CD14-positive monocyte (primary cell): ENCODE measurements at regions not wholly inside any gene's neighbourhood (a gene's known extent, or its start where the extent isn't known, plus 50 kb on each side); places are given as distances from the start of the nearest gene placed in this dataset.

ENCODE experiments used
- DNase-seq, 3 donors: peaks; one replicate each; pipeline ENCODE4 v3.0.0-alpha.2; 2011 to 2022
- H2AFZ ChIP-seq: 2 replicates; pipeline ENCODE4 v1.6.0; 2012; ENCODE audit warnings: mild to moderate bottlenecking, low read depth, low read length, inconsistent platforms; ENCODE audit not compliant: insufficient read depth, poor library complexity, severe bottlenecking
- H3K27ac ChIP-seq, 2 donors: 1 replicate in 1 of 2; 2 replicates in 1 of 2; pipeline ENCODE4 v1.5.1; 2012 to 2013; ENCODE audit warnings: low read length in 2 of 2, control low read depth in 1 of 2, inconsistent platforms in 1 of 2, low read depth in 1 of 2, mild to moderate bottlenecking in 1 of 2
- H3K27me3 ChIP-seq, 2 donors: one replicate each; pipeline versions ENCODE4 v1.6.0 to v1.6.1; 2011 to 2013; ENCODE audit warnings: low read length in 2 of 2; ENCODE audit not compliant: control insufficient read depth in 2 of 2, insufficient read depth in 2 of 2
- H3K36me3 ChIP-seq, 2 donors: replicated peaks in 1 of 2; 1 replicate in 1 of 2; 2 replicates in 1 of 2; pipeline versions ENCODE4 v1.5.1 to v1.6.1; 2012 to 2013; ENCODE audit warnings: low read length in 2 of 2, control low read depth in 1 of 2, inconsistent platforms in 1 of 2, mild to moderate bottlenecking in 1 of 2; ENCODE audit not compliant: insufficient read depth in 2 of 2, control insufficient read depth in 1 of 2
- H3K4me1 ChIP-seq, 2 donors: 1 replicate in 1 of 2; 2 replicates in 1 of 2; pipeline versions ENCODE4 v1.5.1 to v1.6.1; 2012 to 2013; ENCODE audit warnings: low read length in 2 of 2, control low read depth in 1 of 2, inconsistent platforms in 1 of 2, mild to moderate bottlenecking in 1 of 2, moderate library complexity in 1 of 2; ENCODE audit not compliant: insufficient read depth in 2 of 2, control insufficient read depth in 1 of 2
- H3K4me2 ChIP-seq: replicated peaks from 2 replicates; pipeline ENCODE3; 2012; ENCODE audit warnings: low read length, moderate library complexity, mild to moderate bottlenecking; ENCODE audit not compliant: poor library complexity, severe bottlenecking; ENCODE audit errors: extremely low read depth
- H3K4me3 ChIP-seq, 3 experiments: fragments of 200-600 bp in 1 of 3; sonication (generic) in 1 of 3; replicated peaks in 1 of 3; 1 replicate in 2 of 3; 2 replicates in 1 of 3; pipeline ENCODE4 v1.5.1; 2011 to 2013; ENCODE audit warnings: low read length in 3 of 3, mild to moderate bottlenecking in 3 of 3, control low read depth in 2 of 3, low read depth in 2 of 3, inconsistent platforms in 1 of 3, moderate library complexity in 1 of 3
- H3K79me2 ChIP-seq: 2 replicates; pipeline ENCODE4 v1.6.0; 2012; ENCODE audit warnings: mild to moderate bottlenecking, control low read depth, inconsistent platforms, low read length, moderate library complexity; ENCODE audit not compliant: insufficient read depth
- H3K9ac ChIP-seq: 2 replicates; pipeline ENCODE4 v1.6.0; 2017; ENCODE audit warnings: low read length, mild to moderate bottlenecking; ENCODE audit not compliant: insufficient read depth, poor library complexity, severe bottlenecking
- H3K9me3 ChIP-seq, 2 donors: replicated peaks in 1 of 2; 1 replicate in 1 of 2; 2 replicates in 1 of 2; pipeline versions ENCODE4 v1.5.1 to v1.6.1; 2012 to 2013; ENCODE audit warnings: low read length in 2 of 2, control low read depth in 1 of 2; ENCODE audit not compliant: control insufficient read depth in 1 of 2, insufficient read depth in 1 of 2
- H4K20me1 ChIP-seq: 2 replicates; pipeline ENCODE4 v1.6.0; 2012; ENCODE audit warnings: mild to moderate bottlenecking, low read length, control low read depth, moderate library complexity; ENCODE audit not compliant: insufficient read depth
- H3K27ac Mint-ChIP-seq, 7 donors: one replicate each; pipeline ENCODE4 v1.8.0; 2020; ENCODE audit warnings: mild to moderate bottlenecking in 7 of 7, mixed read lengths in 7 of 7, moderate library complexity in 6 of 7, inconsistent platforms in 2 of 7
- H3K27me3 Mint-ChIP-seq, 3 donors: one replicate each; pipeline ENCODE4 v1.8.0; 2021 to 2022; ENCODE audit warnings: low read depth in 3 of 3, mild to moderate bottlenecking in 3 of 3, mixed read lengths in 3 of 3, moderate library complexity in 3 of 3, inconsistent platforms in 1 of 3
- H3K36me3 Mint-ChIP-seq, 2 donors: one replicate each; pipeline ENCODE4 v1.8.0; 2020; ENCODE audit warnings: mixed read lengths in 2 of 2, inconsistent platforms in 1 of 2, mild to moderate bottlenecking in 1 of 2
- H3K4me1 Mint-ChIP-seq: one replicate; pipeline ENCODE4 v1.8.0; 2020; ENCODE audit warnings: mild to moderate bottlenecking, mixed read lengths
- H3K4me3 Mint-ChIP-seq, 2 donors: one replicate each; pipeline ENCODE4 v1.8.0; 2020; ENCODE audit warnings: mild to moderate bottlenecking in 2 of 2, mixed read lengths in 2 of 2, moderate library complexity in 1 of 2
- H3K9me3 Mint-ChIP-seq, 7 donors: one replicate each; pipeline ENCODE4 v1.8.0; 2020 to 2022; ENCODE audit warnings: mixed read lengths in 7 of 7, mild to moderate bottlenecking in 6 of 7, moderate library complexity in 6 of 7, inconsistent platforms in 2 of 7
- WGBS: methylation state at CpG from one replicate; pipeline ENCODE4 v1.1.5; 2013; ENCODE audit warnings: missing lambda C conversion rate; ENCODE audit not compliant: insufficient coverage; 5-methylcytosine and 5-hydroxymethylcytosine counted together
- intact Hi-C, 2 donors: fragments of 100-400 bp; cut with micrococcal nuclease; formaldehyde crosslinking; loops; one replicate each; pipeline versions ENCODE4 v1.15.0 to v1.15.1; 2023
- TF ChIP-seq, protein P1 (sequence below): fragments of 200-600 bp; IDR thresholded peaks from one replicate; pipeline ENCODE4 v1.8.0; 2022; ENCODE audit warnings: antibody characterized with exemption, mild to moderate bottlenecking

DNA sequence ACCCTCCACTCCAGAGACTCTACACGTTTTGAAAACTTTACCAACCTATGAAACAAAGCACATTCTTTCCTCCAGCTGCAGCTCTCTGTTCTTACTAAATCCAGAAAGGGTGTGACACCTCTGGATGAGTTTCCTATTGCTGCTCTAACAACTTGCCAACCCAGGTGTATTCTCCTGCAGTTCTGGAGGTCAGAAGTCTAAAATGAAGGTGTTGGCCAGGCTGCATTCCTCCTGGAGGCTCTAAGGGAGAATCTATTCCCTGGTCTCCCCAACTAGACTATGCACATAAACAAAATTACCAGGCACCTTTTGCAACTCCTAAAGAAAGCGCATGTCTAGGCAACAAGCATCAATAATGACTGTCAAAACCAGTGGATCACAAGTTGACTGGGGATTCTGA lies 128.8 kb downstream of the NUFIP1 start:
- no peaks in the 10 kb centered on the region for H4K20me1 ChIP-seq
- intact Hi-C loops: no loop called here
- no peak overlapping the region for H3K9ac ChIP-seq
- peaks cover 0 to 2% (median 0%) of the 10 kb centered on the region in 7 donors for H3K9me3 Mint-ChIP-seq
- TF ChIP-seq, protein P1, sequence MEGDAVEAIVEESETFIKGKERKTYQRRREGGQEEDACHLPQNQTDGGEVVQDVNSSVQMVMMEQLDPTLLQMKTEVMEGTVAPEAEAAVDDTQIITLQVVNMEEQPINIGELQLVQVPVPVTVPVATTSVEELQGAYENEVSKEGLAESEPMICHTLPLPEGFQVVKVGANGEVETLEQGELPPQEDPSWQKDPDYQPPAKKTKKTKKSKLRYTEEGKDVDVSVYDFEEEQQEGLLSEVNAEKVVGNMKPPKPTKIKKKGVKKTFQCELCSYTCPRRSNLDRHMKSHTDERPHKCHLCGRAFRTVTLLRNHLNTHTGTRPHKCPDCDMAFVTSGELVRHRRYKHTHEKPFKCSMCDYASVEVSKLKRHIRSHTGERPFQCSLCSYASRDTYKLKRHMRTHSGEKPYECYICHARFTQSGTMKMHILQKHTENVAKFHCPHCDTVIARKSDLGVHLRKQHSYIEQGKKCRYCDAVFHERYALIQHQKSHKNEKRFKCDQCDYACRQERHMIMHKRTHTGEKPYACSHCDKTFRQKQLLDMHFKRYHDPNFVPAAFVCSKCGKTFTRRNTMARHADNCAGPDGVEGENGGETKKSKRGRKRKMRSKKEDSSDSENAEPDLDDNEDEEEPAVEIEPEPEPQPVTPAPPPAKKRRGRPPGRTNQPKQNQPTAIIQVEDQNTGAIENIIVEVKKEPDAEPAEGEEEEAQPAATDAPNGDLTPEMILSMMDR: no peak
- no peaks in the 10 kb centered on the region for H3K36me3 ChIP-seq
- no peak overlapping the region for H3K4me3 Mint-ChIP-seq
- H3K27me3 ChIP-seq: no peaks in the 10 kb centered on the region
- no peaks in the 10 kb centered on the region for H3K4me1 Mint-ChIP-seq
- no peak overlapping the region for H3K4me3 ChIP-seq
- no peaks in the 10 kb centered on the region for H3K79me2 ChIP-seq
- H3K9me3 ChIP-seq: no peaks in the 10 kb centered on the region
- peaks cover 0 to 6% (median 5%) of the 10 kb centered on the region in 3 donors for H3K27me3 Mint-ChIP-seq
- no peak for DNase-seq
- H3K4me1 ChIP-seq: no peaks in the 10 kb centered on the region
- no peak overlapping the region for H2AFZ ChIP-seq
- H3K4me2 ChIP-seq: no peak overlapping the region
- no peaks in the 10 kb centered on the region for H3K36me3 Mint-ChIP-seq
- no peak overlapping the region for H3K27ac ChIP-seq
- no peak overlapping the region for H3K27ac Mint-ChIP-seq
- 100% methylated on average over 2 of the region's 2 CpGs for WGBS

DNA sequence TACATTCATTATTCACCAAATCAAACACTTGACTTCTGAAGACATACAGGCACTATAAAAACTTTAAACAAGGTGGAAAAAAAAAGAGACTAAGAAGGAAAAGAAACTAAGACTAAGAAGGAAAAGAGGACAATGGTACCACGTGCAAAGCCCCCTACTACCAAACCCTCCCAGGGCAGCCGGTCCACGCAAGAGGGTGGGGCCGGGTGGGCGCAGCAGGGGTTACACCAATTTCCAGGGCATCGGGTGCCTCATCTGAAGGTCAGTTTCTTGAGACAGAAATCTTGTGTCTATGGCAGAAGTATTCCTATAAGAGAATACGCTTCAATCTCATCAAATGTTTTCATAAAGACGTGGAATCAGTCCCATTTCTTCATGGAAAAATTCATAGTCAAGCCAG lies 131.5 kb downstream of the NUFIP1 start:
- WGBS: 100% methylated on average over 1 of the region's 8 CpGs
- TF ChIP-seq, protein P1: no peak
- Histone ChIP-seq H3K9ac (no peak overlapping the region), H3K27me3 (no peaks in the 10 kb centered on the region), H3K27ac (no peak overlapping the region), H3K36me3 (no peaks in the 10 kb centered on the region), H3K4me3 (no peak overlapping the region), H3K79me2 (no peaks in the 10 kb centered on the region), H3K4me2 (no peak overlapping the region), H3K4me1 (no peaks in the 10 kb centered on the region), H3K9me3 (no peaks in the 10 kb centered on the region), H4K20me1 (no peaks in the 10 kb centered on the region), H2AFZ (no peak overlapping the region)
- no peak for DNase-seq
- Mint-ChIP-seq H3K4me3 (no peak overlapping the region), H3K27ac (no peak overlapping the region), H3K9me3 (no peaks in the 10 kb centered on the region), H3K4me1 (no peaks in the 10 kb centered on the region), H3K27me3 (peaks cover 0 to 6% (median 5%) of the 10 kb centered on the region in 3 donors), H3K36me3 (no peaks in the 10 kb centered on the region)
- intact Hi-C loops: no loop called here
